ENCODE measurements at regions not wholly inside any gene's neighbourhood (a gene's known extent, or its start where the extent isn't known, plus 50 kb on each side); places are given as distances from the start of the nearest gene placed in this dataset.

DNA sequence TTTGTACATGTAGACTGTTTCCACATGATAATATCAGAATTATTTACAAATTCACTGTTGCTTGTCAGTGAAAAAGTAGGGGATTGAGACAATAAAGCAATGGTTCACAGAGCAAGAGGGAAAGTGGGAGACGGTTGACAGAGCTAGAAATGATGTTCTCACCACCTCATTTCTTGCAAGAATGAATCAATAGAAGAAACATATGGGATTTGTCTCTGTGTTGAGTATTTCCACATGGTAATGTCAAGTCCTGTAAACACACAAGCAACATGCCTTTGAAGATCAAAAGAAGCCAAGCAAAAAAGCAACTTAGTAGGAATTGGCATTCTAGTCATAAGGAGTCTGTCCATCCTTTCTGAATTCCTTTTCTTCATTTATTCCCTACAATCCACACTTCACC is 1806.6 kb upstream of the AGA start:
- H3K4me3 ChIP-seq (ENCODE audit: low read depth, low read length): no peak overlapping the region
- TF ChIP-seq, protein P1, sequence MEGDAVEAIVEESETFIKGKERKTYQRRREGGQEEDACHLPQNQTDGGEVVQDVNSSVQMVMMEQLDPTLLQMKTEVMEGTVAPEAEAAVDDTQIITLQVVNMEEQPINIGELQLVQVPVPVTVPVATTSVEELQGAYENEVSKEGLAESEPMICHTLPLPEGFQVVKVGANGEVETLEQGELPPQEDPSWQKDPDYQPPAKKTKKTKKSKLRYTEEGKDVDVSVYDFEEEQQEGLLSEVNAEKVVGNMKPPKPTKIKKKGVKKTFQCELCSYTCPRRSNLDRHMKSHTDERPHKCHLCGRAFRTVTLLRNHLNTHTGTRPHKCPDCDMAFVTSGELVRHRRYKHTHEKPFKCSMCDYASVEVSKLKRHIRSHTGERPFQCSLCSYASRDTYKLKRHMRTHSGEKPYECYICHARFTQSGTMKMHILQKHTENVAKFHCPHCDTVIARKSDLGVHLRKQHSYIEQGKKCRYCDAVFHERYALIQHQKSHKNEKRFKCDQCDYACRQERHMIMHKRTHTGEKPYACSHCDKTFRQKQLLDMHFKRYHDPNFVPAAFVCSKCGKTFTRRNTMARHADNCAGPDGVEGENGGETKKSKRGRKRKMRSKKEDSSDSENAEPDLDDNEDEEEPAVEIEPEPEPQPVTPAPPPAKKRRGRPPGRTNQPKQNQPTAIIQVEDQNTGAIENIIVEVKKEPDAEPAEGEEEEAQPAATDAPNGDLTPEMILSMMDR (IDR thresholded peaks at IDR 0.05; ENCODE audit: low read depth, low read length): no peak
- H3K4me1 ChIP-seq: peaks cover 11% of the 10 kb centered on the region
- H3K9me3 ChIP-seq: no peaks in the 10 kb centered on the region
- H3K36me3 ChIP-seq: no peaks in the 10 kb centered on the region
- no peak for DNase-seq
- H3K27me3 ChIP-seq: no peaks in the 10 kb centered on the region; the same call in 1 of the 2 replicates

DNA sequence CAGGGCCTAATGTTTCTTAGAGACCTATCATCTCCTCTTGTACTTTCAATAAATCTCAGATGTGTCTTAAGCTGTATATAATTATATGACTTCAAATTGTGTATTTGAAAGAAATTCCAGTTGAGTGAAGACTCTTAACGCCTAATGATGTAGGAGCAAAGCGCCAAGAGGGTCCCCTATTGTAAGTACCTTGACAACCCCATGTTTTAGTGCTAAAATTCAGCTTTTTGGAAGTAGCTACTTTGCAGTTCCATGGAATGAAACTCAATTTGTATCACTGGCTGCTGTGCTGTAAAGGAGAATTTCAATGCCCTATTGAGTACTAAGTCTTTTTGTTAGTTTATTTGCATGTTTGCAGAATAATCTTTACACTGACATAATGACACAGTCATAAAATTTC is 1826.6 kb upstream of the AGA start:
- no peaks in the 10 kb centered on the region for H3K4me1 ChIP-seq
- DNase-seq: no peak
- TF ChIP-seq, protein P1 (IDR thresholded peaks at IDR 0.05; ENCODE audit: low read depth, low read length): no peak
- H3K36me3 ChIP-seq: no peaks in the 10 kb centered on the region
- no peaks in the 10 kb centered on the region for H3K9me3 ChIP-seq
- H3K27me3 ChIP-seq: no peaks in the 10 kb centered on the region
- no peak overlapping the region for H3K4me3 ChIP-seq (ENCODE audit: low read depth, low read length)

DNA sequence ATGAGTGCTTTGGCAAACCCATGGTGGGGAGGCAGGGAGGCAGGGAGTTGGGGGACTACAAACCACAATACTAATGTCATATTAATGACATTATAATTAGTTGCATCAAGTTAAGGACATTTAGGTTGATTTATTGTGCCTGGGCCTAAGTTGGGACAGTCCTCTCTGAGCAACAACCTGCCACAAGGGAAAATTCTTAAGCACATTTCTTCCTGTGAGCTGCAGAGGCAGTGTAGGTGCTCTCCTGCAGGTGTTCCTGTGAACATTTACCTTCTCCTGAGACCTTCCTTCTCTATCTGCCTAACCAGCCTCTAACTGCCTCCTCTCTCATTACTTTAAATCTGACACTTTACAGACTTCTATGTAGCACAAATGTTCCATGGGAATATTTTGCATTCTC is 1830.0 kb upstream of the AGA start:
- no peak for DNase-seq
- no peak overlapping the region for H3K4me3 ChIP-seq (ENCODE audit: low read depth, low read length)
- H3K9me3 ChIP-seq: no peaks in the 10 kb centered on the region
- H3K4me1 ChIP-seq: no peaks in the 10 kb centered on the region
- no peaks in the 10 kb centered on the region for H3K36me3 ChIP-seq
- TF ChIP-seq, protein P1 (IDR thresholded peaks at IDR 0.05; ENCODE audit: low read depth, low read length): no peak
- no peaks in the 10 kb centered on the region for H3K27me3 ChIP-seq

DNA sequence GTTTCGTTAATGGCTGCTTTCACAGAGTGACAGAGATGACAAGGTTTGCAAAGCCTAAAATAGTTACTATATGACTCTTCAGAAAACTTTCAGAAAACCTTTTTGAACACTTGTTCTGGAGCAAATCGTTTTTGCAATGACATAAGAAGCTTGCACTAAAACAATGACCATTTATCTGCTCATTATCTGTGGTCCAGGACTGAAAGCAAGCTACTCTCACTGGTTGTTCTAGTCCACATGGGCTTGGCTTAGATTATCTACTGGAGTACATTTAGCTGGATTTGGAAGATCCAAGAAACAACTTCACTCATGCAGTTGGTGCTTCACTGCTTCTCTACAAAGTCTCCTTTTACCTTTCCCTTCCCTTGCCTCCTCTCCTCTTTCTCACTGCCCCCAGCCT is 1836.4 kb upstream of the AGA start:
- no peaks in the 10 kb centered on the region for H3K36me3 ChIP-seq
- TF ChIP-seq, protein P1 (IDR thresholded peaks at IDR 0.05; ENCODE audit: low read depth, low read length): no peak
- H3K4me1 ChIP-seq: no peaks in the 10 kb centered on the region
- no peaks in the 10 kb centered on the region for H3K9me3 ChIP-seq
- no peak overlapping the region for H3K4me3 ChIP-seq (ENCODE audit: low read depth, low read length)
- no peaks in the 10 kb centered on the region for H3K27me3 ChIP-seq
- DNase-seq: no peak

DNA sequence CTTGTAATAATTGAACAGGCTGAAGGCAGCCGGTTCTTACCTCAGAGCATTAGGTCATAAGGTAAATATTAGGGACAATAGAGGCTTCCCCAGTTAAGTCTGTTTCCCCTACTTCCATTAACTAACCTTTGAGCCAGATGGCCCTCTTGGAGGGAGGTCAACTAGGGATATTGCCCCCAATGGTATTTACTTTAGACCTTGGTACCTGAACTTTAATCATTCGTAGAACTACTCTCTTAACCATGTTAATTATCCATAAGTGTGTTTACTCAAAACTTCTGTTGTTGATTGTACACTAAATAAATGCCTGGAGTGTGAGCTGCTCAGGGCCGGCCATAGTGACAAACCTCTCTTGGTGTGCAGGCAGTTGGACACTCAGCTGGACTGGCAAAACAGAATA is 1843.5 kb upstream of the AGA start:
- Histone ChIP-seq H3K4me3 (ENCODE audit: low read depth, low read length) (no peak overlapping the region), H3K4me1 (no peaks in the 10 kb centered on the region), H3K27me3 (no peaks in the 10 kb centered on the region), H3K9me3 (no peaks in the 10 kb centered on the region), H3K36me3 (no peaks in the 10 kb centered on the region)
- TF ChIP-seq, protein P1 (IDR thresholded peaks at IDR 0.05; ENCODE audit: low read depth, low read length): no peak
- no peak for DNase-seq

DNA sequence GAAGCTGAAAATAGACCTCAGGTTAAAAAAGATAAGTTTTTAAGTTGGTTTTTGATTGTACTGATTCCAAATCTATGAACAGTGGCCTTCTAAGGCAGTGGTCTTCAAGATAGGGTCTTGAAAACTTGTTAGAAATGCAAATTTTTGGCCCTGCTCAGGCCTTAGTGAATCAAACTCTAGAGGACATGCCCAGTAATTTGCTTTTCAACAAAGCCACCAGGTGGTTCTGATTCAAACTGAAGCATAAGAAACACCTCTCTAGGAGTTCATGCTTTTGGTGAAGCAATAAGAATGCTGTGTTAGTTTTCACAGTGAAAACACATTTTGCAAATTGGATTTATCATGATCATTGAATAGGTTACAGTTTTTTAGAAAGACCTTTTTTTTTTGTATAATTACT is 1849.4 kb upstream of the AGA start:
- H3K4me1 ChIP-seq: no peaks in the 10 kb centered on the region
- H3K9me3 ChIP-seq: no peaks in the 10 kb centered on the region
- H3K36me3 ChIP-seq: no peaks in the 10 kb centered on the region
- H3K27me3 ChIP-seq: no peaks in the 10 kb centered on the region
- no peak for DNase-seq
- H3K4me3 ChIP-seq (ENCODE audit: low read depth, low read length): no peak overlapping the region
- TF ChIP-seq, protein P1 (IDR thresholded peaks at IDR 0.05; ENCODE audit: low read depth, low read length): no peak
